ENCODE measurements at regions not wholly inside any gene's neighbourhood (a gene's known extent, or its start where the extent isn't known, plus 50 kb on each side); places are given as distances from the start of the nearest gene placed in this dataset.

- TF ChIP-seq CTCF (IDR thresholded peaks at IDR 0.05) (no peak), POLR2AphosphoS5 (IDR thresholded peaks at IDR 0.05; ENCODE audit: low read depth, low read length) (no peak), TCF7L2 (IDR thresholded peaks at IDR 0.05; ENCODE audit: low read depth, low read length) (no peak), SIN3A (IDR thresholded peaks at IDR 0.05; ENCODE audit: borderline replicate concordance, insufficient read depth, low read depth, low read length) (no peak)
These were observed 334.3 kb downstream of the DYSF start for GRCh38 chr2:71787476-71788185.
